ENCODE measurements at regions not wholly inside any gene's neighbourhood (a gene's known extent, or its start where the extent isn't known, plus 50 kb on each side); places are given as distances from the start of the nearest gene placed in this dataset.
A peak's percentile ranks its signal among the peaks of the same experiment; 100 is the strongest.

DNA sequence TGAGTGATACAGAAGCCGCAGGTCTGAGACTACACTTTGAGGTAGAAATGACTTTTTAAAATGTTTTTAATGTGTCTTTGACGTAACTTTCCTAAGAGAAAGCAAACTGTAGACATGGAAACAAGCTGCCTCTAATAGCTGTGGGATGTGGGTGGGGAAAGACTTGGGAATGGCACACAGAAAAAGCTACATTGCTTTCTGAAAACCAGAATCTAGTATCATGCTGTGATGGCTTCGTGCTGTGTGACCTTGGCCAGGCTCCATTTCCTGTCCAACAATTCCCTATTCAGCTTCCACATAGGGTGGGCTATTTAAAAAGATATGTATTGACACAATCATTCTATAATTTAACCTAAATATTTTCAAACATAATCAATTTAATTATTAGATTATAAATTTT, 909.1 kb downstream of the NCAM2 start:
- TF ChIP-seq, protein P1, sequence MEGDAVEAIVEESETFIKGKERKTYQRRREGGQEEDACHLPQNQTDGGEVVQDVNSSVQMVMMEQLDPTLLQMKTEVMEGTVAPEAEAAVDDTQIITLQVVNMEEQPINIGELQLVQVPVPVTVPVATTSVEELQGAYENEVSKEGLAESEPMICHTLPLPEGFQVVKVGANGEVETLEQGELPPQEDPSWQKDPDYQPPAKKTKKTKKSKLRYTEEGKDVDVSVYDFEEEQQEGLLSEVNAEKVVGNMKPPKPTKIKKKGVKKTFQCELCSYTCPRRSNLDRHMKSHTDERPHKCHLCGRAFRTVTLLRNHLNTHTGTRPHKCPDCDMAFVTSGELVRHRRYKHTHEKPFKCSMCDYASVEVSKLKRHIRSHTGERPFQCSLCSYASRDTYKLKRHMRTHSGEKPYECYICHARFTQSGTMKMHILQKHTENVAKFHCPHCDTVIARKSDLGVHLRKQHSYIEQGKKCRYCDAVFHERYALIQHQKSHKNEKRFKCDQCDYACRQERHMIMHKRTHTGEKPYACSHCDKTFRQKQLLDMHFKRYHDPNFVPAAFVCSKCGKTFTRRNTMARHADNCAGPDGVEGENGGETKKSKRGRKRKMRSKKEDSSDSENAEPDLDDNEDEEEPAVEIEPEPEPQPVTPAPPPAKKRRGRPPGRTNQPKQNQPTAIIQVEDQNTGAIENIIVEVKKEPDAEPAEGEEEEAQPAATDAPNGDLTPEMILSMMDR (IDR thresholded peaks at IDR 0.05): no peak
- Histone ChIP-seq H3K36me3 (ENCODE audit: control insufficient read depth, insufficient read depth, low read length) (no peaks in the 10 kb centered on the region), H3K4me3 (ENCODE audit: low read length) (no peak overlapping the region), H3K27me3 (ENCODE audit: control insufficient read depth, insufficient read depth, low read length) (no peaks in the 10 kb centered on the region), H3K9me3 (ENCODE audit: control insufficient read depth, insufficient read depth, low read length) (peaks cover 8% of the 10 kb centered on the region), H3K27ac (ENCODE audit: low read length) (no peak overlapping the region), H3K4me1 (ENCODE audit: control insufficient read depth, insufficient read depth, low read length) (no peaks in the 10 kb centered on the region)
- ATAC-seq: no peak
- no peaks in the 10 kb centered on the region for H3K36me3 Mint-ChIP-seq
- WGBS (ENCODE audit: insufficient coverage): 68% methylated on average over 3 of the region's 3 CpGs
- no peak for DNase-seq
- peaks cover 6 to 11% of the 10 kb centered on the region in 2 donors for H3K9me3 Mint-ChIP-seq
- H3K27me3 Mint-ChIP-seq (ENCODE audit: low read depth in 2 of 2): no peaks in the 10 kb centered on the region
- H3K27ac Mint-ChIP-seq: no peak overlapping the region
- H3K4me3 Mint-ChIP-seq: no peak overlapping the region
- intact Hi-C loops (cut with micrococcal nuclease): no loop called here
- no peaks in the 10 kb centered on the region for H3K4me1 Mint-ChIP-seq

DNA sequence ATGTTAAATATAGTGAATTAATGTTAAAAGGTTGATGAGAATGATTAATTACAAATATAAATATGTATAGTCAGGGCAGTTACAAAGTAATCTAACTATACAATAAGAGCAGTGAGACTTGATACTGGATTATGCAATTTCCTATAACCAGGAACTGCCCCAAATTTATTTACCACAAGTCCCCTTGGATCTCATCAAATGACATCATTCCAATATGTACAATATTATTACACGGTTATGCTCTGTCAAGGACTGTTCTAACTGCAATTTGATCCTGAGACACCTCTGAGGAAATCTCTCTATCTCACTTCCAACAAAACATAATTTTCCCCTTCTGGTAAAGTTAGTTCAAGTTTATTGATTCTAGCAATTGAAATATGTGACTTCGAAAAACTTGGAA, 917.6 kb downstream of the NCAM2 start:
- Histone ChIP-seq H3K4me1 (ENCODE audit: control insufficient read depth, insufficient read depth, low read length) (no peaks in the 10 kb centered on the region), H3K27ac (ENCODE audit: low read length) (no peak overlapping the region), H3K9me3 (ENCODE audit: control insufficient read depth, insufficient read depth, low read length) (no peaks in the 10 kb centered on the region), H3K36me3 (ENCODE audit: control insufficient read depth, insufficient read depth, low read length) (no peaks in the 10 kb centered on the region), H3K27me3 (ENCODE audit: control insufficient read depth, insufficient read depth, low read length) (no peaks in the 10 kb centered on the region), H3K4me3 (ENCODE audit: low read length) (no peak overlapping the region)
- ATAC-seq (no peak), DNase-seq (no peak)
- peaks cover 11 to 13% of the 10 kb centered on the region in 2 donors for H3K9me3 Mint-ChIP-seq
- intact Hi-C loops (cut with micrococcal nuclease): no loop called here
- TF ChIP-seq, protein P1 (IDR thresholded peaks at IDR 0.05): no peak
- H3K36me3 Mint-ChIP-seq: peaks cover 7% of the 10 kb centered on the region
- no peaks in the 10 kb centered on the region for H3K4me1 Mint-ChIP-seq
- no peaks in the 10 kb centered on the region for H3K27me3 Mint-ChIP-seq (ENCODE audit: low read depth in 2 of 2)
- no peak overlapping the region for H3K4me3 Mint-ChIP-seq
- 79% methylated on average over 2 of the region's 2 CpGs for WGBS (ENCODE audit: insufficient coverage)
- H3K27ac Mint-ChIP-seq: no peak overlapping the region

DNA sequence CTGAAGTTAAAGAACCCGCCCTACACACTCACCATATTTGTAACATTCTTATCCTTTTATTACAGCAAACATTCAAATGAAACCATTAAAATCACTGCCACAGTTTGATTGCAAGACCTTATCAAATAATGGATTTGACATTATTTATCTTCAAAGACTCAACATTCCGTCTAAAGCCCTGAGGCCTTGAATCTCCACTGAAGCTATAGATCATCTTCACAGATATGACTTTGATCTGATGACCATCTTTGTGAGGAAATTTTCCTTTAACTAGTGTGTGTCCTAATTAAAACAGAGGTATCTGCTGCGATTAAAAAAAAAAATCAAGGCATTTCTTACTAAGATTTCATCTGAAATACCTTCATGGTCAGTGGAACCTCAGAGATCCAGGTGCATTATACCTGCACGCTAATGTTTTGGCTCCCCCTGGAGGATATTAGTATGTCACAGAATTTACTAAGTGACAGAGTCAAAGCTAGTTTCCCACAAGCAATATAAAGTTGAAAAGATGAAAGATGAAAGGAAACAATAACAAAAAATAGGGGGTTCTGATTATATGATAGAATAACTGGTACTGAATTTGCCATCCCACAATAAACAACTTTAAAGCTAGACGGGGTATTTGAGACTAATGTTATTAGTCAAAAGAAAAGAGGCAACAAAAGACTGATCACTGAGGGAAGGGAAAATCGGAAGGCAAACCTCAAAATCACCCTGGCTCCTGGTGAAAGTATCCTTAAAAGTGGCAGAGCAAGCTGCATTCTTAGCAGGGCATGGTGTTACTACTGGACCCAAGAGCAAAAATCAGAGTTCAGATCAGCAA, 923.4 kb downstream of the NCAM2 start:
- Histone ChIP-seq H3K9me3 (ENCODE audit: control insufficient read depth, insufficient read depth, low read length) (no peaks in the 10 kb centered on the region), H3K36me3 (ENCODE audit: control insufficient read depth, insufficient read depth, low read length) (no peaks in the 10 kb centered on the region), H3K27me3 (ENCODE audit: control insufficient read depth, insufficient read depth, low read length) (no peaks in the 10 kb centered on the region), H3K4me1 (ENCODE audit: control insufficient read depth, insufficient read depth, low read length) (no peaks in the 10 kb centered on the region), H3K4me3 (ENCODE audit: low read length) (no peak overlapping the region), H3K27ac (ENCODE audit: low read length) (no peak overlapping the region)
- WGBS (ENCODE audit: insufficient coverage): 55% methylated on average over 5 of the region's 6 CpGs
- no peak for ATAC-seq
- Mint-ChIP-seq H3K27me3 (ENCODE audit: low read depth in 2 of 2) (no peaks in the 10 kb centered on the region), H3K9me3 (peaks cover 3 to 9% of the 10 kb centered on the region in 2 donors), H3K4me3 (no peak overlapping the region), H3K36me3 (no peaks in the 10 kb centered on the region), H3K27ac (no peak overlapping the region), H3K4me1 (no peaks in the 10 kb centered on the region)
- peak in 1 of 2 donors; percentile 5 for DNase-seq
- intact Hi-C loops (cut with micrococcal nuclease): no loop called here
- TF ChIP-seq, protein P1 (IDR thresholded peaks at IDR 0.05): no peak

DNA sequence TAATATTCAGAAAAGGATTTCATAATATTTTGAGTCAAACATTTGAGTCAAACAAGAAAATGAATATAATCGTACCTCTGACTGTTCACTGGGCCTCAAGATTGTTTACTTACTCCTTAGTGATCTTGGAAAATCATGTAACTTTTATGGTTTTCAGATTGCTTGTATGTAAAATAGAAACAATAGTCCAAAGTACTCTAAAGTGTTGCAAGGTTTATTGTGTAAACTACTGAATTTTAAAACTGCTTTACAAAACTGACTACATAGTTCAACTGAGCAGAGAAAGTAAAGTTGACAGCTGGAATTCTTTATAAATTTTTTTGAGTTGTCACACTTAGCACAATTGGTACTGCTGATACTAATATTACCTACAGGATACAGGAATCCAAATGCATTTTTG, 931.0 kb downstream of the NCAM2 start:
- ATAC-seq (no peak), DNase-seq (no peak)
- 89% methylated on average over 1 of the region's 1 CpG for WGBS (ENCODE audit: insufficient coverage)
- H3K27me3 ChIP-seq (ENCODE audit: control insufficient read depth, insufficient read depth, low read length): no peaks in the 10 kb centered on the region
- H3K4me3 Mint-ChIP-seq: no peak overlapping the region
- no peak overlapping the region for H3K27ac Mint-ChIP-seq
- no peak overlapping the region for H3K27ac ChIP-seq (ENCODE audit: low read length)
- H3K4me1 Mint-ChIP-seq: no peaks in the 10 kb centered on the region
- H3K4me1 ChIP-seq (ENCODE audit: control insufficient read depth, insufficient read depth, low read length): no peaks in the 10 kb centered on the region
- peaks cover 5 to 6% of the 10 kb centered on the region in 2 donors for H3K9me3 Mint-ChIP-seq
- H3K36me3 ChIP-seq (ENCODE audit: control insufficient read depth, insufficient read depth, low read length): no peaks in the 10 kb centered on the region
- no peaks in the 10 kb centered on the region for H3K27me3 Mint-ChIP-seq (ENCODE audit: low read depth in 2 of 2)
- H3K4me3 ChIP-seq (ENCODE audit: low read length): no peak overlapping the region
- H3K9me3 ChIP-seq (ENCODE audit: control insufficient read depth, insufficient read depth, low read length): no peaks in the 10 kb centered on the region
- intact Hi-C loops (cut with micrococcal nuclease): no loop called here
- H3K36me3 Mint-ChIP-seq: no peaks in the 10 kb centered on the region
- TF ChIP-seq, protein P1 (IDR thresholded peaks at IDR 0.05): no peak

Data from natural killer cell (primary cell).